GM12891 (cell line): ENCODE measurements at regions not wholly inside any gene's neighbourhood (a gene's known extent, or its start where the extent isn't known, plus 50 kb on each side); places are given as distances from the start of the nearest gene placed in this dataset.

ENCODE experiments used
- POLR2A ChIP-seq: IDR thresholded peaks from 2 replicates; pipeline ENCODE4 v1.6.1; 2011; ENCODE audit warnings: low read depth, low read length, control low read depth
- TAF1 ChIP-seq: IDR thresholded peaks from 2 replicates; pipeline ENCODE4 v1.6.1; 2011; ENCODE audit warnings: low read depth, low read length, control low read depth

DNA sequence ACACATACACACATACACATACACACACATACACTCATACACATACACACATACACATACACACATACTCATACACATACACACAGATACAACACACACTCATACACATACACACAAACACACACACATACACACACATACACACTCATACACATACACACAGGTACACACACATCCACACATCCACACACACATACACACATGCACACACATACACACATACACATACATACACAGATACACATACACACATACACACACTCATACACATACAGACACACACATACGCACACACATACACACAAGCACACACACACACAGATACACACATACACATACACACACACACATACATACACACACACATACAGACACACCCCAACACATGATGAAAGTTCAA lies 729.1 kb upstream of the SOX11 start:
- TF ChIP-seq TAF1, result no peak
- TF ChIP-seq POLR2A, result no peak
